Activated T-helper 1 cell treated with anti-CD3 and anti-CD28 coated beads, Interleukin-12 subunit alpha, Interleukin-12 subunit beta, Interleukin-2, Interleukin-4 antibody, amounts not matched to agents 30 ng/mL and 10 ng/mL and 1 ng/mL, durations not matched to agents 14 hours and 24 hours and 36 hours (primary cell): ENCODE measurements at regions not wholly inside any gene's neighbourhood (a gene's known extent, or its start where the extent isn't known, plus 50 kb on each side); places are given as distances from the start of the nearest gene placed in this dataset.
"Not testable (repeated sequence)": the region's sequence is repeated elsewhere in the genome, so short reads cannot be mapped to it uniquely, and the experiment has no call there.

Experiments
- DNase-seq: peaks from one replicate; pipeline ENCODE4 v3.0.0; 2021; ENCODE audit warnings: low spot score
- H3K27ac Mint-ChIP-seq: one replicate; pipeline ENCODE4 v1.8.0; 2021; ENCODE audit warnings: mild to moderate bottlenecking, mixed read lengths
- H3K27me3 Mint-ChIP-seq: one replicate; pipeline ENCODE4 v1.8.0; 2022; ENCODE audit warnings: mild to moderate bottlenecking, moderate library complexity, mixed read lengths; ENCODE audit not compliant: insufficient read depth
- H3K36me3 Mint-ChIP-seq: one replicate; pipeline ENCODE4 v1.8.0; 2021; ENCODE audit warnings: low read depth, mixed read lengths
- H3K4me1 Mint-ChIP-seq: one replicate; pipeline ENCODE4 v1.8.0; 2021; ENCODE audit warnings: low read depth, mixed read lengths
- H3K4me3 Mint-ChIP-seq: one replicate; pipeline ENCODE4 v1.8.0; 2021; ENCODE audit warnings: mild to moderate bottlenecking, moderate library complexity, mixed read lengths
- H3K9me3 Mint-ChIP-seq: one replicate; pipeline ENCODE4 v1.8.0; 2021; ENCODE audit warnings: mixed read lengths
- intact Hi-C: fragments of 100-400 bp; cut with micrococcal nuclease; formaldehyde crosslinking; loops from one replicate; pipeline ENCODE4 v1.15.1; 2024

DNA sequence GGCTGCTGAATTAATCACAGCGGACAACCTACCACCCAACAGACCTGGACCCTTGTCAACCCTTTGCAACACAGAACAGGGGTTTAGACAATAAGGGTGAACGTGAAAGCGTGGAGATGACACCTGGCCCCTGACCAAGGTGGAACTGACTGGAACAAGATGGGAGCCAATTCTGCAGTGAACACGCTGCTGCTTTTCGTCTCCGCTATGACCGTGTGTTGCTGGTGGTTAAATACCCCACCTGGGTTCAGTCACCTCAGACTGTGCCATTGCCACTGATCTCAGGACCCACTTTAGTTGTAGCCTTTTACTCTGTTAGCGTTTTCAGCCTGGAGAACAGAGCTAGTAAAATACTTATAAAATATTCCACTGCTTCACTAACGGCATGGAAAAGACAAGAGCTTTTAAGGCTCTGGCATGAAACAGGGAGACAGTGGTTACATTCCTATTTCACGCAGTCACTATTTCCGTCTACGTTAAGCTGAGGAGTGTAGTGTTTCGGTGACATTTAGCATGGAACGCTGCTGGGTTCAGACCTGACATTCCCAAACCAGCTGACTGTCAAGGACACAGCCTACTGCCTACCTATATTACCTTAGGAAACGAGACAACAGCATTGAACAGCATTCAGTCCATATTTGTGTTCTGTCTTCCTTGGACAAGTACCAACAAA lies 119.5 kb upstream of the PRSS1 start:
- Mint-ChIP-seq H3K4me1 (peaks cover 9% of the 10 kb centered on the region), H3K27me3 (peaks cover 21% of the 10 kb centered on the region), H3K36me3 (peaks cover 6% of the 10 kb centered on the region), H3K4me3 (no peak overlapping the region), H3K9me3 (no peaks in the 10 kb centered on the region), H3K27ac (no peak overlapping the region)
- intact Hi-C loops: loop anchor here (10.0 kb wide), 1 partner anchor 585 kb away; no protein-coding TSS in a partner anchor
- no peak for DNase-seq

DNA sequence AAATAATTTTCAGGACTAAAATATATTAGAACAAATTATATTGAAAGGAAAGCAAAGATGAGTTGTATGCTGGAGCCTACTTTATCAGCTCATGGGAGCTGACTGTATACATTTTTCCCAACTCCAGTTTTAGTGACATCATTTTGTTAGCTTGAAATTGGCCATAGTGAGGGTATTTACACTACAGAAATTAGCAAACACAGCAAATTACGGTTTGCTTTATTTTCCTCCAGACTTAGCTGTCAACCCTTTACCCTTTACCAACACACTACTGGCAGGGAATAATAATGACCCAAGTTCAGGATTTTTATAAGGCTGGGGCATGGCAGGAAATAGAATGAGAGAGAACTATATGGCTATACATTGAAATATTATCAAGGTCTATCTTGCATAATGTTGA lies 120.3 kb upstream of the PRSS1 start:
- H3K9me3 Mint-ChIP-seq: no peaks in the 10 kb centered on the region
- intact Hi-C loops: no loop called here
- peaks cover 6% of the 10 kb centered on the region for H3K36me3 Mint-ChIP-seq
- H3K27ac Mint-ChIP-seq: no peak overlapping the region
- H3K4me1 Mint-ChIP-seq: peaks cover 9% of the 10 kb centered on the region
- no peak for DNase-seq
- no peak overlapping the region for H3K4me3 Mint-ChIP-seq
- peaks cover 22% of the 10 kb centered on the region for H3K27me3 Mint-ChIP-seq

DNA sequence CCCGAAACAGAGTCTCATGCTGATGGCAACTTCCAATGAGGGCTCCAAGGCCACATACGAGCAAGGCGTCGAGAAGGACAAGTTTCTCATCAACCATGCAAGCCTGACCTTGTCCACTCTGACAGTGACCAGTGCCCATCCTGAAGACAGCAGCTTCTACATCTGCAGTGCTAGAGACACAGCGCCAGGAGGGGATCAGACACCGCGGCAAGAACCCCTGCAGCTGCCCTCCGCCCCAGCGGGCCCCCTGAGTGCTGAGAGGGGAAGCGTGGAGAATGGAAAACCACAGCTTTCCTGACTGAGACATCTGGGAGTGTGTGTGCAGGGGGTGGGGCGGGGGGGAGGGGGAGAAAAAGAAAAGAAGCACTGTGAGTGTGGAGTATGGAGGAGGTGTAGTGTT lies 122.0 kb upstream of the PRSS1 start:
- H3K4me3 Mint-ChIP-seq: peak overlapping the region; percentile 85
- not testable (repeated sequence) for H3K36me3 Mint-ChIP-seq, H3K27ac Mint-ChIP-seq, DNase-seq, H3K9me3 Mint-ChIP-seq, H3K4me1 Mint-ChIP-seq
- intact Hi-C loops: loop anchor here (2.0 kb wide), 1 partner anchor 182 kb away; no protein-coding TSS in a partner anchor
- peaks cover 19% of the 10 kb centered on the region for H3K27me3 Mint-ChIP-seq

DNA sequence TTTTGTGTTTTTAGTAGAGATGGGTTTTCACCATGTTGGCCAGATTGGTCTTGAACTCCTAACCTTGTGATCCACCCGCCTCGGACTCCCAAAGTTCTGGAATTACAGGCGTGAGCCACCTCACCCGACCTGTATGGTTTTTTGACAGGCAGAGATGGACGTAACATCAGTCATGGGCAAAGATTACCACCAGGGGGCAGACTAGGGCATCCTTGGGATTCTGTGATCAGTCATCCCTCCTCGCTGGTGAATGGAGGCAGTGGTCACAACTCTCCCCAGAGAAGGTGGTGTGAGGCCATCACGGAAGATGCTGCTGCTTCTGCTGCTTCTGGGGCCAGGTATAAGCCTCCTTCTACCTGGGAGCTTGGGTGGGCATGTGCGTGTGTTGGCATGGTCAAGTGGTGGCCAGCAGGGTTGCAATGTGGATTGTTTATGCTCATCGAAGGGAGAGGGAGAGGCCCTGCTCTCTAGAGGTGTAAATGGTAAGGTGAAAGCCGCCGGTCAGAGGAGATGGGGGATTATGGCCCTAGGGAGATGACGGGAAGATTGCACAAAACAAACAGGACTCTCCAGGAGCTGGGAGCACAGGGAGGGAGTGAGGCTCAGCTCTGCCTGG lies 122.7 kb upstream of the PRSS1 start:
- Mint-ChIP-seq H3K27ac (peak overlapping the region; percentile 82), H3K4me1 (no peaks in the 10 kb centered on the region), H3K9me3 (no peaks in the 10 kb centered on the region), H3K27me3 (peaks cover 18% of the 10 kb centered on the region), H3K36me3 (peaks cover 3% of the 10 kb centered on the region), H3K4me3 (peak overlapping the region; percentile 85)
- peak; percentile 40 for DNase-seq
- intact Hi-C loops: loop anchor here (1.0 to 2.0 kb wide), 2 partner anchors 22 to 182 kb away; no protein-coding TSS in a partner anchor

DNA sequence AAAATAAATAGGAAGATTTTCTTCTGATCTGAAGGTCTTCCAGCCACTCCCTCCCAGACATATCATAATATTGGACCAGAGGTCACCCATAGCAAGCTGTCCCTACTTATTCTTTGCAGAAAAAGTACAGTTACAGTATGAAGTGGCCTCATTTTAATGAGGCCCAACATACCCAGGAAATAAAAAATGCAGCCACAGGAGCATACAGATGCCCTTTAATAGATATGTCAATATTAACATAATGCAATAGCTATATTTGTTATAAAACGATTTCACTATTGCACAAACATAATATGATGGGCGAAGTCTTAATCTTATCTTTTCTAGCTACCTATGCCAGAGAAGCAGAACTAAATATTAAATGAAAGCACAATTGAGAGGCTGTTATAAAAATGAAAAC lies 124.1 kb upstream of the PRSS1 start:
- intact Hi-C loops, H3K4me3 Mint-ChIP-seq, H3K27ac Mint-ChIP-seq, DNase-seq, H3K36me3 Mint-ChIP-seq, H3K4me1 Mint-ChIP-seq, H3K9me3 Mint-ChIP-seq: not testable (repeated sequence)
- peaks cover 14% of the 10 kb centered on the region for H3K27me3 Mint-ChIP-seq

DNA sequence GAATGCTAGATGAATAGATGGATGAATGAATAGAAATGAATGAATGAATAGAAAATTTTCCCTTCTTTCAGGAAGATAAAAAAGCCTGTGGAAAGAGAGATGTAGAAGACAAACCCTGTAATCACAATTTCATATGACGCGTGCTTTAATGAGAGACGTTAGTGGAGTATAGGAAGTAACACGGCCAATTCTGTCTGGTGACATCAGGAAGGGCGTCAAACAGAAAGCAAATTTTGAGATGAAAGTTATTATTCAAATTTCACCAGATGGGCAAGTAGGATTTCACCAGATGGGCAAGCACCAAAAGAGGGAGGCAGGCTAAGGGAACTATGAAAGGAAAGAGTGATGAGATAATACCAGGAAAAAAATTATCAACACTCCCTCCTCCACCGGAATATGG lies 128.9 kb upstream of the PRSS1 start:
- DNase-seq: no peak
- H3K36me3 Mint-ChIP-seq: no peaks in the 10 kb centered on the region
- intact Hi-C loops: no loop called here
- H3K27ac Mint-ChIP-seq: no peak overlapping the region
- peaks cover 4% of the 10 kb centered on the region for H3K4me1 Mint-ChIP-seq
- H3K9me3 Mint-ChIP-seq: no peaks in the 10 kb centered on the region
- H3K4me3 Mint-ChIP-seq: no peak overlapping the region
- H3K27me3 Mint-ChIP-seq: peaks cover 11% of the 10 kb centered on the region

DNA sequence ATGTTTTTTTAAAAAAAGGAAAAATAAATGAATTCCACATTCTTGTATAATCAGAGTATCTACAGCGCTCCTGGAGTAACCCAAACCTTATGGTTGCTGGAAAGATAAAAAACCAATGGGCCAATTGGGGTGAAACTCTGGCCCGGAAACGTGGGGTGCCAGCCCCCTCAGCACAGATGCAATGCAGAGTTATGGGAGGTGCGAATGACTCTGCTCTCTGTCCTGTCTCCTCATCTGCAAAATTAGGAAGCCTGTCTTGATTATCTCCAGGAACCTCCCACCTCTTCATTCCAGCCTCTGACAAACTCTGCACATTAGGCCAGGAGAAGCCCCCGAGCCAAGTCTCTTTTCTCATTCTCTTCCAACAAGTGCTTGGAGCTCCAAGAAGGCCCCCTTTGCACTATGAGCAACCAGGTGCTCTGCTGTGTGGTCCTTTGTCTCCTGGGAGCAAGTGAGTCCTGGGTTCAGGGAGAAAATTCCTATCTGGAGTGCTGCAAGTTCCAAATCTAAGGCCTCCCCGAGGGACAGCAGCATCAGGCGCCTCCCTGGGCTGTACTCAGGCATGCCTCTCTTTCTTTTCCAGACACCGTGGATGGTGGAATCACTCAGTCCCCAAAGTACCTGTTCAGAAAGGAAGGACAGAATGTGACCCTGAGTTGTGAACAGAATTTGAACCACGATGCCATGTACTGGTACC lies 130.5 kb upstream of the PRSS1 start:
- peak overlapping the region; percentile 34 for H3K27ac Mint-ChIP-seq
- H3K9me3 Mint-ChIP-seq: no peaks in the 10 kb centered on the region
- H3K4me1 Mint-ChIP-seq: peaks cover 4% of the 10 kb centered on the region
- DNase-seq: no peak
- peak overlapping the region; percentile 61 for H3K4me3 Mint-ChIP-seq
- intact Hi-C loops: no loop called here
- peaks cover 14% of the 10 kb centered on the region for H3K27me3 Mint-ChIP-seq
- H3K36me3 Mint-ChIP-seq: no peaks in the 10 kb centered on the region

DNA sequence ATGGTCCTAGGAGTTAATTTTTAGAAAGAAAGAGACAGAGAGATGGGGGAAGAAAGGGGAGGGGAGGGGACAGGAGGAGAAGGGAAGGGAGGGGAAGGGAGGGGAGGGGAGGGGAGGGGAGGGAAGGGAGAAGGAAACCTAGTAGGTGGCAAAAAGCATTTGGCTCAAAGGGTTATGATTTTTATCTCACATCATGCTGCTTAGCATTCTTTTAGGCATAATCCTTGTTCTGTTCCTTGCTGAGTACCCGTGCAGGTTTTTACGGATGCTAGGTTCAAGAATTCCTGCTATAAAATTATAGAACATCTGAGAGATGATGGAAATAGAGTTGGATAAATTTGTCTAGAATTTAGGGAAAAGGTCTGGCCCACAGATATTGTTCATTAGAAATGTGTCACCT lies 132.4 kb upstream of the PRSS1 start:
- Mint-ChIP-seq H3K36me3 (no peaks in the 10 kb centered on the region), H3K9me3 (no peaks in the 10 kb centered on the region), H3K4me3 (peak overlapping the region; percentile 77), H3K4me1 (peaks cover 4% of the 10 kb centered on the region), H3K27ac (peak overlapping the region; percentile 71), H3K27me3 (peaks cover 14% of the 10 kb centered on the region)
- intact Hi-C loops: no loop called here
- DNase-seq: no peak

DNA sequence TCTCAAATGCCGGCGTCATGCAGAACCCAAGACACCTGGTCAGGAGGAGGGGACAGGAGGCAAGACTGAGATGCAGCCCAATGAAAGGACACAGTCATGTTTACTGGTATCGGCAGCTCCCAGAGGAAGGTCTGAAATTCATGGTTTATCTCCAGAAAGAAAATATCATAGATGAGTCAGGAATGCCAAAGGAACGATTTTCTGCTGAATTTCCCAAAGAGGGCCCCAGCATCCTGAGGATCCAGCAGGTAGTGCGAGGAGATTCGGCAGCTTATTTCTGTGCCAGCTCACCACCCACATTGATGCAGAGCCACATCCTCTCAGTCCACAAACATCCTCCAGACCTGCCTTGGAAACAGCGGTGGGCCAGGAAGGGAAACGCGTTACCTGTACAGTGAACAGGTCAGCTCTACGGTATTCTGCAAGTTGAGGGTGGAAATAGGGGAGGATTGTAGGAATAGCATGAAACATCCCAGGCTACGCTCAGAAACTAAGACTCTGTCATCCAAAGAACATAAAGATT lies 133.1 kb upstream of the PRSS1 start:
- Mint-ChIP-seq H3K27ac (peak overlapping the region; percentile 71), H3K9me3 (no peaks in the 10 kb centered on the region), H3K36me3 (no peaks in the 10 kb centered on the region), H3K27me3 (peaks cover 13% of the 10 kb centered on the region), H3K4me1 (peaks cover 4% of the 10 kb centered on the region), H3K4me3 (peak overlapping the region; percentile 77)
- intact Hi-C loops: no loop called here
- DNase-seq: no peak

DNA sequence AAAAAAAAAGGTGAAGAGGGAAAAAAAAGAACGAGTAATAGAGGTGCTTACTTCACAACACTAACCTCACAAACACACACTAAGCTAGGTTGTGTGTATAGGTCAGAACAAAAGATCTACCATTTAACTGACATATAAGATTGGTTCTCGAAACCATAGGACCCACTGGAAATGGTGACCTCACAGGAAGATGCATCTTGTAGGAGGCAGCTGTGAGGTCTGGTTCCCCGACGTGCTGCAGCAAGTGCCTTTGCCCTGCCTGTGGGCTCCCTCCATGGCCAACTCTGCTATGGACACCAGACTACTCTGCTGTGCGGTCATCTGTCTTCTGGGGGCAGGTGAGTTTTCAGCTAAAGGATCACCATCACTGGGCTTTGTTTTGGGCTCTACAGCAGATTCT lies 133.8 kb upstream of the PRSS1 start:
- H3K36me3 Mint-ChIP-seq: no peaks in the 10 kb centered on the region
- H3K4me3 Mint-ChIP-seq: peak overlapping the region; percentile 77
- peaks cover 17% of the 10 kb centered on the region for H3K27me3 Mint-ChIP-seq
- no peak for DNase-seq
- H3K27ac Mint-ChIP-seq: peak overlapping the region; percentile 71
- no peaks in the 10 kb centered on the region for H3K9me3 Mint-ChIP-seq
- intact Hi-C loops: no loop called here
- peaks cover 4% of the 10 kb centered on the region for H3K4me1 Mint-ChIP-seq

DNA sequence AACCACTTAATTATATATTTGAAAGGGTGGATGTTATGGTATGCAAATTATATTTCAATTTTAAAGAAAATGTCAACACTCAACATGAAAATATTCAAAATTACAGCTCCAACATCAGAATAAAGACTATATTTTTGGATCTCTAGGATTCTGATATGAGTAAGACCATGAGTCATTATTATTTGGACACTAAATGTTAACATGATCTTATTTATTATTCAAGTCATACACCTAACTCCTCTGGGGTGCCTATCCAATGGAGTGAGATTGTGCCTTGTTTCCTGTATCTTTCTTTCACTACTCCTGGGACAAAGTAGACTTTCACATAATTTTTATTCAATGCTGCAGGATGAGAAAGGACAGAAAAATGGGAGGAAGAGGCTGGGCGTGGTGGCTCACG lies 135.2 kb upstream of the PRSS1 start:
- Mint-ChIP-seq H3K4me3 (no peak overlapping the region), H3K27ac (no peak overlapping the region)

DNA sequence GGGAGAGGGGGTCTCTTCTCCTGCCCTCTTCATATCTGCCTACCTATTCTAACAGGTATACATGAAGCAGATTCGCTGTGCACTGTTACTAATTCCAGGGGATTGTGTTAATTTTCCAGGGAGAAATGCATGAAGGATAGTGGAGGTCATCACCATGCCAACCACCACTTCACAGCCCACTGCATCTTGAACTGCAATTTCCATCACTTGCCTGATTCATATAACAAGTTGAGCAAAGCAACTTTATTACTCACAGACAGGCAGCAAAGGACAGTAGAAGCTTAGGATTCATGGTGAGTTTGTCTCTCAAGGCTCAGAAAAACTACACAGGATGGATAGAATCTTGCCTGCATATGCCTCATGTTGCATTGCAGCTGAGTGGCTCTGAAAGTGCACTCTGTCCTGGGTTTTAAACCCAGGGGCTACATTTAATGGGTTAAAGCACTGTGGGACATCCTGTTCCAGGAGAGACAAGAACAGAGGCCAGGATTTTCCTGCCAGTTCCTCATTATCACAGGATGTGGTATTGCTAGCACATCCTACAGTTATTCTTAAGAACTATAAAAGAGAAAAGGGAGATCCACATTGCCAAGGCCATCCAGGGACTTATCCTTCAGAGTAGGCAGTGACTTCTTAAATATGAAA lies 136.9 kb upstream of the PRSS1 start:
- H3K36me3 Mint-ChIP-seq: no peaks in the 10 kb centered on the region
- intact Hi-C loops: no loop called here
- H3K4me3 Mint-ChIP-seq: no peak overlapping the region
- no peak for DNase-seq
- H3K27me3 Mint-ChIP-seq: peaks cover 22% of the 10 kb centered on the region
- peaks cover 4% of the 10 kb centered on the region for H3K4me1 Mint-ChIP-seq
- no peaks in the 10 kb centered on the region for H3K9me3 Mint-ChIP-seq
- H3K27ac Mint-ChIP-seq: peak overlapping the region; percentile 52

More for the DNA sequence above, 135.2 kb upstream of the PRSS1 start:
- Mint-ChIP-seq H3K27me3 (peaks cover 26% of the 10 kb centered on the region), H3K9me3 (no peaks in the 10 kb centered on the region), H3K36me3 (no peaks in the 10 kb centered on the region), H3K4me1 (peaks cover 4% of the 10 kb centered on the region)
- DNase-seq: no peak
- intact Hi-C loops: no loop called here
